PFSK-1 (cell line): ENCODE measurements at regions not wholly inside any gene's neighbourhood (a gene's known extent, or its start where the extent isn't known, plus 50 kb on each side); places are given as distances from the start of the nearest gene placed in this dataset.

ENCODE experiments used
- POLR2AphosphoS5 ChIP-seq: IDR thresholded peaks from 2 replicates; pipeline ENCODE4 v1.6.1; 2012; ENCODE audit warnings: low read depth, mild to moderate bottlenecking, control low read depth, low read length, moderate library complexity
- SIN3A ChIP-seq: IDR thresholded peaks from 2 replicates; pipeline ENCODE4 v1.6.1; 2012; ENCODE audit warnings: mild to moderate bottlenecking, low read length, moderate library complexity, borderline replicate concordance; ENCODE audit not compliant: insufficient read depth

DNA sequence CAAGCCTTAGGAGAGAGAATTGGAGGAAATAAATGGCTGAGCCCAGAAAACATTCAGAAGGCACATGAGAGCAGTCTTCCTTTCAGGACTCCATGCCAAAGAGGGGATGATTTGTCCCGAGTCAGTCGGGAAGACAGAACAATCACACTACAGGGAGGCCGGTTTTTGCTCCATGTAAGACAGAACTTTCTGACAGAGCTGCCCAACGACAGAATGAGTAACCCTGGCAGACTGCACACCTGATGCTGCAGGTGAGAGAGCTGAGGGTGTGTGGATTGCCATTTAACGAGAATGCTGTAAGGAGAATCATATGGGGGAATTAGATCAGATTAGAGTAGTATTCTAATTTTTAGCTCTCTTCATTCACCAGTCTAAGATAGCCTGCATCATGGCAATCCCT lies 533.0 kb downstream of the EPHB1 start:
- no peak for TF ChIP-seq POLR2AphosphoS5
- TF ChIP-seq SIN3A = no peak
